ENCODE measurements at regions not wholly inside any gene's neighbourhood (a gene's known extent, or its start where the extent isn't known, plus 50 kb on each side); places are given as distances from the start of the nearest gene placed in this dataset.

DNA sequence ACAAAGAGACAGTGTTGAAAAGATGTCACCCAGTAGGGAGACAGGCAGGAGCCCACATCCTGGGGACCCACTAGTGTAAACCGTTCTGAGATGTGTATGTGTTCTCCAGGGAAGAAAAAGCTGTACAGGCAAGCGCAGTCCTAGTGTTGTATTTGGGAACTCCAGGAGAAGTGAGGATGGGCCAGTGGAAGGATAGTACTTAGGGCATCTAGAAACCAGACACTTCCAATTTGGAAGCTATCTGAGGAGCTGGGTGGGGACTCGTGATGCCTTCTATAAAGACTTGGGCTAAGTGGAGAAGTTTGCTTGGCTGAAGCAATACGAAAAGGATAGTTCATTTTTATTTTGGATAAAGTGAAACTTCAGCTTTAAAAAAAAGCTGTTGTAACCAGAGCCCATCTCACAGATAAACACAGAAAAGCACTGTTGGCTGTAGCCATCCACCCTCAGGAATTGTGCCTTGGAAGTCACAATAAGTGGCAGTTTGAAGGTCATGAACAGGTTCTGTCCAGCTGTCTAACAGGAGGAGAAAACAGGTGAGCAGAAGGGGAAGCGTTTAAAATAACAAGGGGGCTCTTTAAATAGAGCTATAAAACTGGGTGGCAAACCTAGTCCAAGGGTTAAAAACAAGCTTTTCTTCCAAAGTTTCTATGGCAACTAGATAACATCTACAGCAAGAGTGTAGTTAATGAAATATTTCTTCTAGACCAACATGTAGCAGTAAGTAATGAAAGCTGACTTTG lies 108.0 kb upstream of the ARHGAP5 start:
- peaks cover 18% of the 10 kb centered on the region for H3K9me3 Mint-ChIP-seq
- H3K4me3 Mint-ChIP-seq: no peak overlapping the region
- TF ChIP-seq, protein P1, sequence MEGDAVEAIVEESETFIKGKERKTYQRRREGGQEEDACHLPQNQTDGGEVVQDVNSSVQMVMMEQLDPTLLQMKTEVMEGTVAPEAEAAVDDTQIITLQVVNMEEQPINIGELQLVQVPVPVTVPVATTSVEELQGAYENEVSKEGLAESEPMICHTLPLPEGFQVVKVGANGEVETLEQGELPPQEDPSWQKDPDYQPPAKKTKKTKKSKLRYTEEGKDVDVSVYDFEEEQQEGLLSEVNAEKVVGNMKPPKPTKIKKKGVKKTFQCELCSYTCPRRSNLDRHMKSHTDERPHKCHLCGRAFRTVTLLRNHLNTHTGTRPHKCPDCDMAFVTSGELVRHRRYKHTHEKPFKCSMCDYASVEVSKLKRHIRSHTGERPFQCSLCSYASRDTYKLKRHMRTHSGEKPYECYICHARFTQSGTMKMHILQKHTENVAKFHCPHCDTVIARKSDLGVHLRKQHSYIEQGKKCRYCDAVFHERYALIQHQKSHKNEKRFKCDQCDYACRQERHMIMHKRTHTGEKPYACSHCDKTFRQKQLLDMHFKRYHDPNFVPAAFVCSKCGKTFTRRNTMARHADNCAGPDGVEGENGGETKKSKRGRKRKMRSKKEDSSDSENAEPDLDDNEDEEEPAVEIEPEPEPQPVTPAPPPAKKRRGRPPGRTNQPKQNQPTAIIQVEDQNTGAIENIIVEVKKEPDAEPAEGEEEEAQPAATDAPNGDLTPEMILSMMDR (conservative IDR thresholded peaks at IDR 0.05): peak; percentile 25
- no peaks in the 10 kb centered on the region for H3K27me3 Mint-ChIP-seq (ENCODE audit: low read depth)
- peaks cover 24% of the 10 kb centered on the region for H3K4me1 Mint-ChIP-seq
- H3K27ac Mint-ChIP-seq (ENCODE audit: unreplicated experiment): peak overlapping the region; percentile 76
- peaks cover 9% of the 10 kb centered on the region for H3K36me3 Mint-ChIP-seq (ENCODE audit: low read depth)
- no peak for DNase-seq (ENCODE audit: low read depth, low spot score)

- peak overlapping the region; percentile 43 for H3K27ac Mint-ChIP-seq (ENCODE audit: unreplicated experiment)
- no peak overlapping the region for H3K4me3 Mint-ChIP-seq
- H3K36me3 Mint-ChIP-seq (ENCODE audit: low read depth): peaks cover 9% of the 10 kb centered on the region
- DNase-seq (ENCODE audit: low read depth, low spot score): no peak
- TF ChIP-seq, protein P1 (conservative IDR thresholded peaks at IDR 0.05): no peak
- peaks cover 21% of the 10 kb centered on the region for H3K4me1 Mint-ChIP-seq
- no peaks in the 10 kb centered on the region for H3K27me3 Mint-ChIP-seq (ENCODE audit: low read depth)
- peaks cover 18% of the 10 kb centered on the region for H3K9me3 Mint-ChIP-seq
Observed at GRCh38 chr14:31969699-31970240, 107.3 kb upstream of the ARHGAP5 start.

GRCh38 chr14:31970744-31971143 lies 106.4 kb upstream of the ARHGAP5 start:
- H3K36me3 Mint-ChIP-seq (ENCODE audit: low read depth): peaks cover 11% of the 10 kb centered on the region
- peaks cover 21% of the 10 kb centered on the region for H3K4me1 Mint-ChIP-seq
- no peak overlapping the region for H3K27ac Mint-ChIP-seq (ENCODE audit: unreplicated experiment)
- no peak overlapping the region for H3K4me3 Mint-ChIP-seq
- TF ChIP-seq, protein P1 (conservative IDR thresholded peaks at IDR 0.05): no peak
- H3K27me3 Mint-ChIP-seq (ENCODE audit: low read depth): no peaks in the 10 kb centered on the region
- peaks cover 20% of the 10 kb centered on the region for H3K9me3 Mint-ChIP-seq
- DNase-seq (ENCODE audit: low read depth, low spot score): no peak

GRCh38 chr14:31971612-31972011 lies 105.5 kb upstream of the ARHGAP5 start:
- DNase-seq (ENCODE audit: low read depth, low spot score): no peak
- H3K4me1 Mint-ChIP-seq: peaks cover 21% of the 10 kb centered on the region
- no peak overlapping the region for H3K4me3 Mint-ChIP-seq
- peaks cover 21% of the 10 kb centered on the region for H3K9me3 Mint-ChIP-seq
- TF ChIP-seq, protein P1 (conservative IDR thresholded peaks at IDR 0.05): no peak
- H3K27me3 Mint-ChIP-seq (ENCODE audit: low read depth): no peaks in the 10 kb centered on the region
- H3K36me3 Mint-ChIP-seq (ENCODE audit: low read depth): peaks cover 13% of the 10 kb centered on the region
- H3K27ac Mint-ChIP-seq (ENCODE audit: unreplicated experiment): no peak overlapping the region

DNA sequence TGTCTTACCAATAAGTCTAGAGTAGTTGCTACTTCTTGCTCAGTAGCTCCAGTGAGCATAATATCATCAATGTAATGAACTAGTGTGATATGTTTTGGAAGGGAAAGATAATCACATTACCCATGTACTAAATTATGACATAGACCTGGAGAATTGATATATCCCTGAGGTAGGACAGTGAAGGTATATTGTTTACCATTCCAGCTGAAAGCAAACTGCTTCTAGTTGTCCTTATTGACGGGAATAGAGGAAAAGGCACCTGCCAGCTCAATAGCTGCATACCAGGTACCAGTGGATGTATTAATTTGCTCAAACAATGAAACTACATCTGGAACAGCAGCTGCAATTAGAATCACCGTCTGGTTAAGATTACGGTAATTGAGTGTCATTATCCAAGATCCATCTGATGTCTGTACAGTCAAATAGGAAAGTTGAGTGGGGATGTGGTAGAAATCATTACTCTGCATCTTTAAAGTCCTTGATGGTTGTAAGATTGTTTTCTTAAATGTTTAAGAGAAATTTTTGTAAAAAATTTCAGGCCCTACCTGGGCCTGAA lies 100.0 kb upstream of the ARHGAP5 start:
- no peak for DNase-seq (ENCODE audit: low read depth, low spot score)
- peaks cover 15% of the 10 kb centered on the region for H3K9me3 Mint-ChIP-seq

More for the DNA sequence above, 100.0 kb upstream of the ARHGAP5 start:
- Mint-ChIP-seq H3K36me3 (ENCODE audit: low read depth) (peaks cover 20% of the 10 kb centered on the region), H3K27ac (ENCODE audit: unreplicated experiment) (no peak overlapping the region), H3K27me3 (ENCODE audit: low read depth) (no peaks in the 10 kb centered on the region), H3K4me3 (no peak overlapping the region), H3K4me1 (no peaks in the 10 kb centered on the region)
- TF ChIP-seq, protein P1 (conservative IDR thresholded peaks at IDR 0.05): no peak

Data from neural crest cell (in vitro differentiated cells).